ENCODE measurements at regions not wholly inside any gene's neighbourhood (a gene's known extent, or its start where the extent isn't known, plus 50 kb on each side); places are given as distances from the start of the nearest gene placed in this dataset.
A peak's percentile ranks its signal among the peaks of the same experiment; 100 is the strongest.

GRCh38 chr13:67859904-67860303 lies 629.8 kb upstream of the PCDH9 start:
- no peak for DNase-seq

- no peak for DNase-seq
Measured at GRCh38 chr13:67857581-67858310, 627.6 kb upstream of the PCDH9 start.

GRCh38 chr13:67856955-67857354 lies 626.8 kb upstream of the PCDH9 start:
- no peak for DNase-seq

GRCh38 chr13:67855741-67856238 lies 625.7 kb upstream of the PCDH9 start:
- peak; percentile 38 for DNase-seq

- no peak for DNase-seq
Measured at GRCh38 chr13:67854990-67855389, 624.9 kb upstream of the PCDH9 start.

- DNase-seq, result peak; percentile 4
Measured at GRCh38 chr13:67844574-67844973, 614.4 kb upstream of the PCDH9 start.

GRCh38 chr13:67841071-67841470 lies 610.9 kb upstream of the PCDH9 start:
- no peak for DNase-seq

- no peak for DNase-seq
Measured at GRCh38 chr13:67833564-67833963, 603.4 kb upstream of the PCDH9 start.

- DNase-seq, result peak; percentile 21
Measured at GRCh38 chr13:67829641-67830040, 599.5 kb upstream of the PCDH9 start.

GRCh38 chr13:67827992-67828391 lies 597.9 kb upstream of the PCDH9 start:
- DNase-seq, result peak; percentile 48

- DNase-seq, result no peak
Measured at GRCh38 chr13:67821606-67822005, 591.5 kb upstream of the PCDH9 start.

- peak; percentile 50 for DNase-seq
Measured at GRCh38 chr13:67806796-67807195, 576.7 kb upstream of the PCDH9 start.

GRCh38 chr13:67803118-67803517 lies 573.0 kb upstream of the PCDH9 start:
- no peak for DNase-seq

- no peak for DNase-seq
Measured at GRCh38 chr13:67792151-67792676, 562.1 kb upstream of the PCDH9 start.

- no peak for DNase-seq
Measured at GRCh38 chr13:67791047-67791446, 560.9 kb upstream of the PCDH9 start.

GRCh38 chr13:67776151-67776550 lies 546.0 kb upstream of the PCDH9 start:
- DNase-seq, result no peak

GRCh38 chr13:67775359-67775758 lies 545.2 kb upstream of the PCDH9 start:
- DNase-seq, result no peak

- DNase-seq, result no peak
Measured at GRCh38 chr13:67772807-67773453, 542.8 kb upstream of the PCDH9 start.

GRCh38 chr13:67771106-67771505 lies 541.0 kb upstream of the PCDH9 start:
- DNase-seq, result no peak

- no peak for DNase-seq
Measured at GRCh38 chr13:67769987-67770341, 539.8 kb upstream of the PCDH9 start.

- DNase-seq, result no peak
Measured at GRCh38 chr13:67769063-67769986, 539.2 kb upstream of the PCDH9 start.

GRCh38 chr13:67763984-67764383 lies 533.8 kb upstream of the PCDH9 start:
- no peak for DNase-seq

- DNase-seq, result no peak
Measured at GRCh38 chr13:67763384-67763783, 533.2 kb upstream of the PCDH9 start.
